ENCODE measurements at regions not wholly inside any gene's neighbourhood (a gene's known extent, or its start where the extent isn't known, plus 50 kb on each side); places are given as distances from the start of the nearest gene placed in this dataset.

- H3K27ac ChIP-seq = no peak overlapping the region
- no peak overlapping the region for H3K4me3 ChIP-seq
- DNase-seq (ENCODE audit: low read depth in 1 of 2, low spot score in 1 of 2) (no peak), FAIRE-seq (no peak), ATAC-seq (no peak)
- ChIA-PET POLR2A (no interaction called here), CTCF (no interaction called here)
- no peaks in the 10 kb centered on the region for H3K9me3 ChIP-seq
- no peak for TF ChIP-seq REST (IDR thresholded peaks at IDR 0.05)
- no peak for TF ChIP-seq TP53 (CRISPR knock-in tag; IDR thresholded peaks at IDR 0.05)
- no peak for TF ChIP-seq JUN (IDR thresholded peaks at IDR 0.05)
- no peak for TF ChIP-seq NPAS2 (CRISPR knock-in tag; IDR thresholded peaks at IDR 0.05; ENCODE audit: borderline replicate concordance)
- TF ChIP-seq ELK1 (IDR thresholded peaks at IDR 0.05; ENCODE audit: low read depth, low read length) = no peak
- TF ChIP-seq NR3C1 (IDR thresholded peaks at IDR 0.05) = no peak
- TF ChIP-seq PHF8 (IDR thresholded peaks at IDR 0.05; ENCODE audit: borderline replicate concordance, low read depth) = no peak
- no peak for TF ChIP-seq MYC (IDR thresholded peaks at IDR 0.05; ENCODE audit: borderline replicate concordance, low read length)
- no peak for TF ChIP-seq CBX2 (IDR thresholded peaks at IDR 0.05; ENCODE audit: borderline replicate concordance, low read depth)
- no peak for TF ChIP-seq ATOH8 (CRISPR knock-in tag; IDR thresholded peaks at IDR 0.05; ENCODE audit: low read depth)
- TF ChIP-seq FOXS1 (CRISPR knock-in tag; IDR thresholded peaks at IDR 0.05) = no peak
- no peak for TF ChIP-seq NFE2L2 (conservative IDR thresholded peaks at IDR 0.05; ENCODE audit: low read length)
- no peak for TF ChIP-seq PBX3 (IDR thresholded peaks at IDR 0.05)
- no peak for TF ChIP-seq ZSCAN20 (CRISPR knock-in tag; IDR thresholded peaks at IDR 0.05)
- TF ChIP-seq BCL3 (IDR thresholded peaks at IDR 0.05) = no peak
- no peak overlapping the region for H3K4me2 ChIP-seq
- WGBS (ENCODE audit: missing lambda C conversion rate) = 77% methylated on average over 3 of the region's 3 CpGs
- H3K4me1 ChIP-seq = no peaks in the 10 kb centered on the region
Observed at GRCh38 chr14:34021096-34021495, 70.2 kb upstream of the EGLN3 start.

- DNase-seq (ENCODE audit: low read depth in 1 of 2, low spot score in 1 of 2) = no peak
- TF ChIP-seq SREBF2 (IDR thresholded peaks at IDR 0.05) (no peak), GATA3 (IDR thresholded peaks at IDR 0.05; ENCODE audit: borderline replicate concordance) (no peak), CBX8 (IDR thresholded peaks at IDR 0.05) (no peak), ZFP36 (IDR thresholded peaks at IDR 0.05; ENCODE audit: borderline replicate concordance, partially characterized antibody) (no peak), KDM5A (IDR thresholded peaks at IDR 0.05) (no peak), ZNF302 (CRISPR knock-in tag; IDR thresholded peaks at IDR 0.05) (no peak), HDAC2 (IDR thresholded peaks at IDR 0.05) (no peak), HMGXB4 (CRISPR knock-in tag; IDR thresholded peaks at IDR 0.05; ENCODE audit: borderline replicate concordance) (no peak), FOSL2 (IDR thresholded peaks at IDR 0.05) (no peak), FOSL2 (CRISPR knock-in tag; IDR thresholded peaks at IDR 0.05) (no peak), CHD2 (IDR thresholded peaks at IDR 0.05; ENCODE audit: low read length, partially characterized antibody) (no peak)
- H3K9me3 ChIP-seq = no peaks in the 10 kb centered on the region
- 67% methylated on average over 3 of the region's 3 CpGs for WGBS (ENCODE audit: missing lambda C conversion rate)
- H3K27ac ChIP-seq = no peak overlapping the region
- no peak overlapping the region for H3K4me2 ChIP-seq
- ChIA-PET POLR2A (no interaction called here), CTCF (interaction anchor here (0.6 to 1.0 kb wide), 3 partner anchors 16 to 59 kb away, joined by 3 read pairs; no protein-coding TSS in a partner anchor)
- no peak for FAIRE-seq
- no peaks in the 10 kb centered on the region for H3K4me1 ChIP-seq
- ATAC-seq = no peak
- no peak overlapping the region for H3K4me3 ChIP-seq
Observed at GRCh38 chr14:34020014-34020413, 69.1 kb upstream of the EGLN3 start.
